ENCODE measurements at regions not wholly inside any gene's neighbourhood (a gene's known extent, or its start where the extent isn't known, plus 50 kb on each side); places are given as distances from the start of the nearest gene placed in this dataset.

DNA sequence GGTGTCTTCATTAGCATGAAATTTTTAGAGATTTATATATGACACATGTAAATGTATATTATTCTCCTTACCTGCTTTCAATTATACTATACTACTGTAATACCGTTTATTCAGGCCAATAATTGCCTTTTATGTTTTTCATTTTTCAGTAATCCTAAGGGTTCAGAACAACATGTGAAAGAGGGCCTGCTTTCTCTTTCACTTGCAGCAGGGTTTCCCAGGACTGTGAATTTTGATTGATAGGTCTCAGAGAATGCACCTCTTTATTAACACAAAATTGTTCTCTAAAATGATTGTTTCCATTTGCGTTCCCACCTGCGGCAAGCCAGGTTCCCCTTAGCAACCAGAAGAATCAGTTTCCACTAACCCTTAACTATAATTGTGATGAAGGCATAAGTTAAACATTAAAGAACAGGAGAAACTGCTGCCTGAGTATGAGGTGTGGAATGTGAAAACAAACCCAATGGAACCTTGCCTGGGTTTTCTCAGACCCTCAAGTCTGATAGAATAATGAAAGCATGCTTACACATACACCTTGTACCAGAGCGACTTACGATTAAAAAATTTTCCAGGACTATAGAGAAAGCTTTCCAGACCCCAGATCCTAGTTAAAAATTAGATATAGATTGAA is 1591.2 kb upstream of the LRRTM1 start:
- TF ChIP-seq SMC3 (IDR thresholded peaks at IDR 0.05) (no peak), HEYL (CRISPR knock-in tag; IDR thresholded peaks at IDR 0.05) (no peak), JUN (IDR thresholded peaks at IDR 0.05) (no peak), FOSB (CRISPR knock-in tag; IDR thresholded peaks at IDR 0.05) (no peak), MYC (IDR thresholded peaks at IDR 0.05; ENCODE audit: borderline replicate concordance, low read length) (no peak), NFE2L2 (conservative IDR thresholded peaks at IDR 0.05; ENCODE audit: low read length) (no peak), GATA3 (IDR thresholded peaks at IDR 0.05; ENCODE audit: borderline replicate concordance) (no peak), ZSCAN20 (CRISPR knock-in tag; IDR thresholded peaks at IDR 0.05) (no peak), ZFP36 (IDR thresholded peaks at IDR 0.05; ENCODE audit: borderline replicate concordance, partially characterized antibody) (no peak), SREBF2 (IDR thresholded peaks at IDR 0.05) (no peak), POLR2A (IDR thresholded peaks at IDR 0.05; ENCODE audit: low read length) (no peak), HDAC2 (IDR thresholded peaks at IDR 0.05) (no peak)
- TF ChIP-seq, protein P1, sequence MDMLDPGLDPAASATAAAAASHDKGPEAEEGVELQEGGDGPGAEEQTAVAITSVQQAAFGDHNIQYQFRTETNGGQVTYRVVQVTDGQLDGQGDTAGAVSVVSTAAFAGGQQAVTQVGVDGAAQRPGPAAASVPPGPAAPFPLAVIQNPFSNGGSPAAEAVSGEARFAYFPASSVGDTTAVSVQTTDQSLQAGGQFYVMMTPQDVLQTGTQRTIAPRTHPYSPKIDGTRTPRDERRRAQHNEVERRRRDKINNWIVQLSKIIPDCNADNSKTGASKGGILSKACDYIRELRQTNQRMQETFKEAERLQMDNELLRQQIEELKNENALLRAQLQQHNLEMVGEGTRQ (IDR thresholded peaks at IDR 0.05): no peak
- TF ChIP-seq, protein P2, sequence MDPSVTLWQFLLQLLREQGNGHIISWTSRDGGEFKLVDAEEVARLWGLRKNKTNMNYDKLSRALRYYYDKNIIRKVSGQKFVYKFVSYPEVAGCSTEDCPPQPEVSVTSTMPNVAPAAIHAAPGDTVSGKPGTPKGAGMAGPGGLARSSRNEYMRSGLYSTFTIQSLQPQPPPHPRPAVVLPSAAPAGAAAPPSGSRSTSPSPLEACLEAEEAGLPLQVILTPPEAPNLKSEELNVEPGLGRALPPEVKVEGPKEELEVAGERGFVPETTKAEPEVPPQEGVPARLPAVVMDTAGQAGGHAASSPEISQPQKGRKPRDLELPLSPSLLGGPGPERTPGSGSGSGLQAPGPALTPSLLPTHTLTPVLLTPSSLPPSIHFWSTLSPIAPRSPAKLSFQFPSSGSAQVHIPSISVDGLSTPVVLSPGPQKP (IDR thresholded peaks at IDR 0.05; ENCODE audit: low read depth, low read length): no peak
- FAIRE-seq (no peak), ATAC-seq (no peak), DNase-seq (ENCODE audit: low read depth in 1 of 2, low spot score in 1 of 2) (no peak)
- ChIA-PET POLR2A (no interaction called here), CTCF (no interaction called here)
- WGBS (ENCODE audit: missing lambda C conversion rate): 40% methylated on average over 5 of the region's 5 CpGs
- H3K4me3 ChIP-seq: no peak overlapping the region
- H3K4me1 ChIP-seq: no peaks in the 10 kb centered on the region
- H3K9me3 ChIP-seq: peaks cover 13% of the 10 kb centered on the region; the same call in 2 of the 3 replicates
- H3K4me2 ChIP-seq: no peak overlapping the region
- H3K27ac ChIP-seq: no peak overlapping the region

DNA sequence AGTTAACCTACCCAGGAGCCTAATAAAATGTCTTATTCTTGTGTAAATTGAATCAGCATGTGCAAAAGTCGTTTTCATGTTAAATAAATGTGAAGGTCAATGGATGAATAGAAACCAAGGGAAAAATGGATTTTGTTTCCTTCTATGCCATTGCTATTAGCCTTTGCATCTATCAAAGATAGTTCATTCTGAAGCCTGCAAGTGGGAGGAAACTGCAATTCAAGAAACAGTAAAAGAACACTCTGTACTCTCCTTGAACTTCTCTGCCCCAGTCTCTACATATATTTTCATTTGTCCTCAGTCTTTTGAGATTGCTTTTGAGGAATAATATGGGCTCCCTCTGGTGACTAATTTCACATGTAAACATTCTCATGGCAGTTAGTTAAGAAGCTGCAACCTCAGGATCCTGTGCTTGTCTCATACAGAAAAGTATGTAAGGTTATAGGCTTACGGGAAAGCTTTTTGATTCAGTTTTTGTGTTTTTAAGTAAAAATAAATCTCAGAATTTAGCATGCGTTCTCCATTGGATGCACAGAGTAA is 1590.0 kb upstream of the LRRTM1 start:
- Histone ChIP-seq H3K27ac (no peak overlapping the region), H3K4me1 (no peaks in the 10 kb centered on the region), H3K4me2 (no peak overlapping the region), H3K4me3 (no peak overlapping the region), H3K9me3 (peaks cover 13% of the 10 kb centered on the region; the same call in 2 of the 3 replicates)
- POLR2A ChIA-PET: no interaction called here
- WGBS (ENCODE audit: missing lambda C conversion rate): 16% methylated on average over 3 of the region's 3 CpGs
- no peak for DNase-seq (ENCODE audit: low read depth in 1 of 2, low spot score in 1 of 2)
- no peak for FAIRE-seq
- TF ChIP-seq BHLHE40 (IDR thresholded peaks at IDR 0.05; ENCODE audit: low read depth, low read length) (no peak), CEBPB (IDR thresholded peaks at IDR 0.05) (no peak), HDAC2 (IDR thresholded peaks at IDR 0.05) (no peak), PHF8 (IDR thresholded peaks at IDR 0.05; ENCODE audit: borderline replicate concordance, low read depth) (no peak), POLR2AphosphoS2 (conservative IDR thresholded peaks at IDR 0.05; ENCODE audit: low read length) (no peak), TFCP2L1 (CRISPR knock-in tag; IDR thresholded peaks at IDR 0.05) (no peak), ZSCAN20 (CRISPR knock-in tag; IDR thresholded peaks at IDR 0.05) (no peak), JUN (IDR thresholded peaks at IDR 0.05) (no peak), EP300 (IDR thresholded peaks at IDR 0.05) (no peak), RCOR1 (IDR thresholded peaks at IDR 0.05; ENCODE audit: low read depth, low read length) (no peak), FOXS1 (CRISPR knock-in tag; IDR thresholded peaks at IDR 0.05) (no peak), EHF (CRISPR knock-in tag; IDR thresholded peaks at IDR 0.05) (no peak), RARB (CRISPR knock-in tag; IDR thresholded peaks at IDR 0.05) (no peak), HEYL (CRISPR knock-in tag; IDR thresholded peaks at IDR 0.05) (no peak)
- TF ChIP-seq, protein P3, sequence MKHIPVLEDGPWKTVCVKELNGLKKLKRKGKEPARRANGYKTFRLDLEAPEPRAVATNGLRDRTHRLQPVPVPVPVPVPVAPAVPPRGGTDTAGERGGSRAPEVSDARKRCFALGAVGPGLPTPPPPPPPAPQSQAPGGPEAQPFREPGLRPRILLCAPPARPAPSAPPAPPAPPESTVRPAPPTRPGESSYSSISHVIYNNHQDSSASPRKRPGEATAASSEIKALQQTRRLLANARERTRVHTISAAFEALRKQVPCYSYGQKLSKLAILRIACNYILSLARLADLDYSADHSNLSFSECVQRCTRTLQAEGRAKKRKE (CRISPR knock-in tag; IDR thresholded peaks at IDR 0.05; ENCODE audit: low read depth): no peak
- TF ChIP-seq, protein P4, sequence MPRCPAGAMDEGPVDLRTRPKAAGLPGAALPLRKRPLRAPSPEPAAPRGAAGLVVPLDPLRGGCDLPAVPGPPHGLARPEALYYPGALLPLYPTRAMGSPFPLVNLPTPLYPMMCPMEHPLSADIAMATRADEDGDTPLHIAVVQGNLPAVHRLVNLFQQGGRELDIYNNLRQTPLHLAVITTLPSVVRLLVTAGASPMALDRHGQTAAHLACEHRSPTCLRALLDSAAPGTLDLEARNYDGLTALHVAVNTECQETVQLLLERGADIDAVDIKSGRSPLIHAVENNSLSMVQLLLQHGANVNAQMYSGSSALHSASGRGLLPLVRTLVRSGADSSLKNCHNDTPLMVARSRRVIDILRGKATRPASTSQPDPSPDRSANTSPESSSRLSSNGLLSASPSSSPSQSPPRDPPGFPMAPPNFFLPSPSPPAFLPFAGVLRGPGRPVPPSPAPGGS (IDR thresholded peaks at IDR 0.05): no peak
- CTCF ChIA-PET: no interaction called here
- ATAC-seq: no peak
